Mucosa of descending colon (tissue), 3 donors: ENCODE measurements at regions not wholly inside any gene's neighbourhood (a gene's known extent, or its start where the extent isn't known, plus 50 kb on each side); places are given as distances from the start of the nearest gene placed in this dataset.

Experiments used
- ATAC-seq: fragments of 200-7000 bp; cut with Tn5 transposase; one replicate; pipeline ENCODE4 v1.9.1; 2020; ENCODE audit warnings: mild to moderate bottlenecking, moderate library complexity
- DNase-seq, 3 donors: peaks; one replicate each; pipeline ENCODE4 v3.0.0-alpha.2; 2020
- H3K36me3 ChIP-seq: fragments of 200-600 bp; one replicate; pipeline ENCODE4 v1.8.0; 2021; ENCODE audit warnings: low read depth, mild to moderate bottlenecking
- H3K4me1 ChIP-seq: fragments of 200-600 bp; one replicate; pipeline ENCODE4 v1.8.0; 2021; ENCODE audit warnings: low read depth, mild to moderate bottlenecking
- H3K4me3 ChIP-seq: fragments of 200-600 bp; one replicate; pipeline ENCODE4 v1.8.0; 2021; ENCODE audit warnings: mild to moderate bottlenecking
- H3K9me3 ChIP-seq: fragments of 200-600 bp; one replicate; pipeline ENCODE4 v1.8.0; 2021; ENCODE audit warnings: mild to moderate bottlenecking
- CTCF ChIP-seq: fragments of 200-600 bp; IDR thresholded peaks from one replicate; pipeline ENCODE4 v1.8.0; 2022; ENCODE audit warnings: antibody characterized with exemption, mild to moderate bottlenecking
- intact Hi-C, 2 donors: fragments of 100-400 bp; cut with DNase I in 1 of 2; cut with micrococcal nuclease in 1 of 2; formaldehyde crosslinking; loops; one replicate each; pipeline versions ENCODE4 v1.11.0 to v1.11.1; 2022; cut with DNase I, micrococcal nuclease
- donor health status: DM: no; HTN: no; CAD: no; lungs with moderate emphysema.
- donor health status: DM: no; HTN: no; CAD: no.
- donor health status: DM: no; HTN: yes; CAD: no.

DNA sequence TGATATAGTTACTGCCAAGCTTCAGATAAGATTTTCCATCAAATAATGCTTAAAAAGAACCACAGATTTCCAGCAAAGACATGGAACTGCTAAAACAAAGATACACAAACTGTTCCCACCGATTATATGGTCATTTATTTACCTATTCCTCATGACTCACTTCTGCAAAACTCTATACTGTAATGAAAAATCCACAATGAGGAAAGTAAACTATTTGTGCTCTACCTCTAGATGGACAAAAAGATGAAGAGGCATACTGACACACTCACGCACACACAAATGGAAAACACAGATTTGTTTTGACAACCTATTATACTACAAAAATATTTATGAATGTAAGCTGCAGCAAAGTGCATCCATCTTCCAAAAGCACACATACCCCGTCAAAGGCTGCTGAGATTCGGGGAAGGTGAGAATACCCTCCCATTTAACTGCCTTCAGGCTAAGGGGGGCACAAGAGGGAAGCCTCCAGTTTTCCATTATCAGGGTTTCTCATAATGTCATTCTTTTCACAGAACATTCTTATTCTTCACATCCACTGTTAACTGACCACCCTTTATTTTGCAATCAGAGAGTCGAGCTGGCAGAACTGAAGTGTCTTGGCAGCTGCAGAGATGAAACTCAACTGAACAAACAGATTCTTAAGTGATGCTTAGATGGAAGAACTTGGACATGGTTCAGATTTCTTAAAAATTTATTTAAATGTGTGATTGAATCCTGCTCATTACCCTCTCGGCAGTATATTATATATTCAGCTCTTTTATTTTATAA, 115.9 kb upstream of the TANK start:
- H3K36me3 ChIP-seq, result no peaks in the 10 kb centered on the region
- H3K9me3 ChIP-seq, result no peaks in the 10 kb centered on the region
- ATAC-seq (no peak), DNase-seq (no peak)
- no peak for TF ChIP-seq CTCF
- no peak overlapping the region for H3K4me3 ChIP-seq
- H3K4me1 ChIP-seq, result no peaks in the 10 kb centered on the region
- intact Hi-C loops, result no loop called here

- H3K4me1 ChIP-seq, result no peaks in the 10 kb centered on the region
- H3K36me3 ChIP-seq, result no peaks in the 10 kb centered on the region
- DNase-seq, result no peak
- no peak overlapping the region for H3K4me3 ChIP-seq
- H3K9me3 ChIP-seq, result no peaks in the 10 kb centered on the region
- intact Hi-C loops, result no loop called here
- no peak for TF ChIP-seq CTCF
- peak; percentile 41 for ATAC-seq
These were observed 115.3 kb upstream of the TANK start for GRCh38 chr2:161044921-161045320.

DNA sequence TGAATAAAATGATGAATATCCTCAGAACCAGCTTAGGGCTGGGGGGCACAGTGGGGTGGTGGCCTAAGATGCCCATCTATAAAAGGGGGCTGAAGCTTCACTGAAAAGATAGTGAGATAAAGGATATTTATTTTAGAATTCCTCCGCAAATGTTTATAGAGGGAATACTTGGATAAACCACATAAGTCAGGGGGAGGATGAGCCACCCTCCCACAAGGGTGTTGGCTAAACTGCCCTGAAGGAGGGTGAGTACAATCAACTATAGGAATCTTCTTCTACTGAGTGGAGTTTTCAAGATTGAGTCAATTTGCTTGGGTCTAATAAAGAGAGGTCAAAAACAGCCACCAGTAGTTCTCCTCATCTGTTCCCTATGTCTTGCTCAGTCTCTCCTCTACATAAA, 114.5 kb upstream of the TANK start:
- intact Hi-C loops, result no loop called here
- no peaks in the 10 kb centered on the region for H3K4me1 ChIP-seq
- H3K4me3 ChIP-seq, result no peak overlapping the region
- ATAC-seq, result no peak
- no peaks in the 10 kb centered on the region for H3K36me3 ChIP-seq
- no peaks in the 10 kb centered on the region for H3K9me3 ChIP-seq
- no peak for DNase-seq
- TF ChIP-seq CTCF, result no peak

- Histone ChIP-seq H3K36me3 (no peaks in the 10 kb centered on the region), H3K9me3 (no peaks in the 10 kb centered on the region), H3K4me3 (no peak overlapping the region), H3K4me1 (no peaks in the 10 kb centered on the region)
- DNase-seq (no peak), ATAC-seq (no peak)
- intact Hi-C loops, result no loop called here
- no peak for TF ChIP-seq CTCF
These were observed 113.4 kb upstream of the TANK start for GRCh38 chr2:161046876-161047275.

- H3K9me3 ChIP-seq, result no peaks in the 10 kb centered on the region
- no peak for TF ChIP-seq CTCF
- intact Hi-C loops, result no loop called here
- no peaks in the 10 kb centered on the region for H3K36me3 ChIP-seq
- H3K4me1 ChIP-seq, result no peaks in the 10 kb centered on the region
- no peak for DNase-seq
- no peak for ATAC-seq
- H3K4me3 ChIP-seq, result no peak overlapping the region
These were observed 111.9 kb upstream of the TANK start for GRCh38 chr2:161048317-161048716.

- intact Hi-C loops, result no loop called here
- H3K36me3 ChIP-seq, result no peaks in the 10 kb centered on the region
- ATAC-seq, result no peak
- no peaks in the 10 kb centered on the region for H3K9me3 ChIP-seq
- DNase-seq, result no peak
- TF ChIP-seq CTCF, result no peak
- no peak overlapping the region for H3K4me3 ChIP-seq
- H3K4me1 ChIP-seq, result no peaks in the 10 kb centered on the region
These were observed 110.7 kb upstream of the TANK start for GRCh38 chr2:161049559-161049958.
